Fibroblast of mammary gland (primary cell): ENCODE measurements at regions not wholly inside any gene's neighbourhood (a gene's known extent, or its start where the extent isn't known, plus 50 kb on each side); places are given as distances from the start of the nearest gene placed in this dataset.

ENCODE experiments used
- DNase-seq: peaks from one replicate; pipeline ENCODE4 v3.0.0-alpha.2; 2010; ENCODE audit warnings: low read depth
- H3K4me3 ChIP-seq: 2 replicates; pipeline ENCODE4 v1.5.1; 2011; ENCODE audit warnings: low read depth, mild to moderate bottlenecking, low read length, moderate library complexity; ENCODE audit not compliant: control insufficient read depth
- CTCF ChIP-seq: conservative IDR thresholded peaks from 2 replicates; pipeline ENCODE4 v1.5.1; 2011; ENCODE audit warnings: low read depth, low read length, inconsistent platforms; ENCODE audit not compliant: control insufficient read depth, insufficient read depth

DNA sequence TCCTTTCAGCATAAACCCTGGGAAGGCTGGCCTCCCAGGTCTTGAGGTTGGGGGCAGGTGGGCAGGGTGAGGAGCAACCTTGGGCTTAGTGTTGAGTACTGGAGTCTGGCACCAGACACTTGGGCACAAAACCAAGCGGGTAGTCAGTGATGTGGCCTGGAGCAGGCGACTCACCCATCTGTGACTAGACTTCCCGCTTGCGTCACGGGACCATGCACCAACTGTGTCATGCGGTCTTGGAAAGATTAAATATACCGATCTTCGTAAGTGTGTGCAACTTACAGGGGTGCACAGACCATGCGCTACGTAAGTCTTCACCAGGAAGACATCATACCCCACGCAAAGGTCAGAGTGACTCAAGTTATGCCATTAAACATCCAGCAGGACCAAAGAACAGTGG, 304.4 kb upstream of the IRX4 start:
- no peak for DNase-seq
- no peak overlapping the region for H3K4me3 ChIP-seq
- TF ChIP-seq CTCF, result no peak

GRCh38 chr5:2186472-2187015, 303.8 kb upstream of the IRX4 start:
- no peak overlapping the region for H3K4me3 ChIP-seq
- no peak for TF ChIP-seq CTCF
- no peak for DNase-seq

DNA sequence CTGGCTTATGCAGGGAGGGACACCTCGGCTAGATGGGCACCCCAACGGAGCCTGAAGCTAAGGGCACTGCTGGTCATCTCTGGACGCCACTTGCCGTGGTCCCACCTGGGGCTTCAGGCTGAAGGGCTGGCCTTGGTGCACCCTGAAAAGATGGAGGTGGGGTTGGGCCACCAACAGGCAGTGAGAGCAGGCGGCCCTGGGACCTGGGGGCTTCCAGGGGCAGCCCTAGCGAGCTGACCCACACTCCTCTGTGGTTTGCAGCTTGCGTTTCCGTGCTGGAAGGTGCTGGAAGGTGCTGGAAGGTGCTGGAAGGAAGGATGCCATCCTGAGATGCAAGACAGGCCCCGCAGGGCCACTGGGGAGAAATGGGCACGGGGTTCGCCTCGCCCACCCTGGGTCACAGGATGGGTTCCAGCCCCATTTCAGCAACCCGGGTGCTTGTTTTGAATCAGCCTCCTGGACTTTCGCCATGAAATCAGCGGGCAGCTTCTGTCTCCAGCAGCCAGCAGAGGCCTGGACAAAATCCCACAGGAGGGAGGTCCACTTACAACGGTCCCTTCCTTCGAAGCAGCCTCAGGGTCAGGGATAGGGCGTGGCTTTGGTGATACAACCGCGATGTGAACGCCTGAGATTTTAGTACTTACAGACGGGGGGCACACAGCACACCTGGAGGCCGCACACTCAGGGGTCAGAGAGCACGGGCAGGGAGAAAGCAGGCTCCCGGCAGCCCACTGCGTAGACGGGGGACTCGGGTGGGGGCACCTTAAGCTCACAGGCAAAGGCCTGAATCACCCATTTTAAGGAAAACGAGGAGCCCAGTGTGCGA, 303.1 kb upstream of the IRX4 start:
- TF ChIP-seq CTCF, result no peak
- no peak for DNase-seq

DNA sequence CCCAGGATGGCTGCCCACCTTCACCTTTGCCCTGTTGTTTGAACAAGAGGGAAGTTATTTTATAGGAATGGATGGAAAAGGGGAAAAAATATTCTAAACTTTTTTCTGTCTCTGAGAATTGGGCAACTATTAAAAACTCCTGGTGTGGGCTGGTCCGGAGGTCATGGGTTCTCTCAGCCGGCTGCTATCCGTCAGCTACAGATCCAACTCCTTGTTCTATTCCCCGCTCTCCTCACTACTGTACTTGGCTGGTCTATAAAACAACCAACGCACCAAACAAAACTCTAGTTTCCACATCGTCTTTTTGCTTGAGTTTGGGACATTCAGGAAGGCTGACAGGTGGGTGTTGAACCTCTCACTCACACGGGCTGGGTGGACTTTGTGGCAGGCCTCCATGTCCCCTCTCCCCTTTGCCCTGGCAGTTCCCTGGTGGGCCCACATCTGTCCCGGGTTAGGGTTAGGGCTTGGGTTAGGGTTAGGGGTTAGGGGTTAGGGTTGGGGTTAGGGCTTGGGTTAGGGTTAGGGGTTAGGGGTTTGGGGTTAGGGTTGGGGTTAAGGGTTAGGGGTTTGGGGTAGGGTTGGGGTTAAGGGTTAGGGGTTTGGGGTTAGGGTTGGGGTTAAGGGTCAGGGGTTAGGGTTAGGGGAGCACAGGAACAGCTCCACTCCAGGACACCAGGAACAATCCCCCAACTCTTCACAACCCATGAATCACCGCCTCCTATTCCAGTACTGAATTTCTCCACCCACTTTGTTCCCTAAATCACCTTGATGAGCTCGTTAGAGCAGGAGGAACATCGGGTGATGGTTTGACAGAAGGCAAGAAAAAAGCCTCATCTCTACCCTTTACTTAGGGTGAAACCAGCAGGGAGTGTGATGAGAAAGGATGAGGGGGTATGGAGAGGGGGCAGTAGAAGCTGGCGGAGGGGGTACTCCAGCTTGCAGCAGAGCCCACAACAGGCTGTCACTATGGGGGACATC, 302.1 kb upstream of the IRX4 start:
- DNase-seq, result no peak
- no peak overlapping the region for H3K4me3 ChIP-seq
- TF ChIP-seq CTCF, result no peak

More for the DNA sequence above, 303.1 kb upstream of the IRX4 start:
- no peak overlapping the region for H3K4me3 ChIP-seq

- H3K4me3 ChIP-seq, result no peak overlapping the region
- no peak for DNase-seq
- no peak for TF ChIP-seq CTCF
Observed at GRCh38 chr5:2184026-2184366, 301.3 kb upstream of the IRX4 start.

GRCh38 chr5:2183154-2184025, 300.7 kb upstream of the IRX4 start:
- no peak for DNase-seq
- no peak for TF ChIP-seq CTCF
- H3K4me3 ChIP-seq, result no peak overlapping the region
